ENCODE measurements at regions not wholly inside any gene's neighbourhood (a gene's known extent, or its start where the extent isn't known, plus 50 kb on each side); places are given as distances from the start of the nearest gene placed in this dataset.
A peak's percentile ranks its signal among the peaks of the same experiment; 100 is the strongest.

DNA sequence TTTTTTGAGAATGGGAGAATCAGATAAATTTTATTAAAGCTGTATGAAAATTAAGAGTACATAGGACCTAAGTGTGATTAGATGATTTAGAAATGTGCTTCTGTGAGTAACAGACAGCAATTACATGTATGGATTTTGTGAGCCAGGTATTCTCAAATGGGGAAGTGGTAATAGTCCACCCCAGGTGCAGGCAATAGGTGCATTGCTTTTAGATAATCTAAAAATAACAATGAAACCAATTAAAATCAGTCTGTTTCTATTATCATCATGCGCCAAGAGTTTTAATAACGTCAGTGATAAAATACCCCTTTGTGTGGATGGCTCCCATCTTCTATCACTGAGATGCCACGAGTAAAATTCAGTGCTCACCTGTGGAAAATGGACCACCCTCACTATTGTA lies 265.3 kb downstream of the RNF144A start:
- ChIA-PET CTCF (no interaction called here), POLR2A (no interaction called here)
- DNase-seq (ENCODE audit: low read depth, low spot score) = no peak
- no peak overlapping the region for H3K4me3 ChIP-seq (ENCODE audit: low read depth, low read length)
- TF ChIP-seq, protein P1, sequence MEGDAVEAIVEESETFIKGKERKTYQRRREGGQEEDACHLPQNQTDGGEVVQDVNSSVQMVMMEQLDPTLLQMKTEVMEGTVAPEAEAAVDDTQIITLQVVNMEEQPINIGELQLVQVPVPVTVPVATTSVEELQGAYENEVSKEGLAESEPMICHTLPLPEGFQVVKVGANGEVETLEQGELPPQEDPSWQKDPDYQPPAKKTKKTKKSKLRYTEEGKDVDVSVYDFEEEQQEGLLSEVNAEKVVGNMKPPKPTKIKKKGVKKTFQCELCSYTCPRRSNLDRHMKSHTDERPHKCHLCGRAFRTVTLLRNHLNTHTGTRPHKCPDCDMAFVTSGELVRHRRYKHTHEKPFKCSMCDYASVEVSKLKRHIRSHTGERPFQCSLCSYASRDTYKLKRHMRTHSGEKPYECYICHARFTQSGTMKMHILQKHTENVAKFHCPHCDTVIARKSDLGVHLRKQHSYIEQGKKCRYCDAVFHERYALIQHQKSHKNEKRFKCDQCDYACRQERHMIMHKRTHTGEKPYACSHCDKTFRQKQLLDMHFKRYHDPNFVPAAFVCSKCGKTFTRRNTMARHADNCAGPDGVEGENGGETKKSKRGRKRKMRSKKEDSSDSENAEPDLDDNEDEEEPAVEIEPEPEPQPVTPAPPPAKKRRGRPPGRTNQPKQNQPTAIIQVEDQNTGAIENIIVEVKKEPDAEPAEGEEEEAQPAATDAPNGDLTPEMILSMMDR (IDR thresholded peaks at IDR 0.05; ENCODE audit: insufficient read depth, low read length, missing control alignments) = no peak

DNA sequence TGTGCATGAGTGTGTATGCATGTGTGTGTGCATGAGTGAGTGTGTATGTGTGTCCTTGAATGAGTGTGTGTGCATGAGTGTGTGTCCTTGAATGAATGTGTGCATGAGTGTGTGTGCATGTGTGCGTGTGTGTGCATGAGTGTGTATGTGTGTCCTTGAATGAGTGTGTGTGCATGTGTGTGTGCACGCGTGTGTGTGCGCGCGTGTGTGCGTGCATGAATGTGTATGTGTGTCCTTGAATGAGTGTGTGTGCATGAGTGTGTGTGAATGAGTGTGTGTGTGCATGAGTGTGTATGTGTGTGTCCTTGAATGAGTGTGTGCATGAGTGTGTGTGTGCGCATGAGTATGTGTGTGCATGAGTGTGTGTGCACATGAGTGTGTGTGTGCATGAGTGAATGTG lies 271.9 kb downstream of the RNF144A start:
- POLR2A ChIA-PET = no interaction called here
- CTCF ChIA-PET = interaction anchor here (1.4 to 2.0 kb wide), 2 partner anchors 14 to 72 kb away, joined by 3 to 5 read pairs; no protein-coding TSS in a partner anchor
- H3K4me3 ChIP-seq (ENCODE audit: low read depth, low read length) = no peak overlapping the region
- TF ChIP-seq, protein P1 (IDR thresholded peaks at IDR 0.05; ENCODE audit: insufficient read depth, low read length, missing control alignments) = no peak
- DNase-seq (ENCODE audit: low read depth, low spot score) = no peak

DNA sequence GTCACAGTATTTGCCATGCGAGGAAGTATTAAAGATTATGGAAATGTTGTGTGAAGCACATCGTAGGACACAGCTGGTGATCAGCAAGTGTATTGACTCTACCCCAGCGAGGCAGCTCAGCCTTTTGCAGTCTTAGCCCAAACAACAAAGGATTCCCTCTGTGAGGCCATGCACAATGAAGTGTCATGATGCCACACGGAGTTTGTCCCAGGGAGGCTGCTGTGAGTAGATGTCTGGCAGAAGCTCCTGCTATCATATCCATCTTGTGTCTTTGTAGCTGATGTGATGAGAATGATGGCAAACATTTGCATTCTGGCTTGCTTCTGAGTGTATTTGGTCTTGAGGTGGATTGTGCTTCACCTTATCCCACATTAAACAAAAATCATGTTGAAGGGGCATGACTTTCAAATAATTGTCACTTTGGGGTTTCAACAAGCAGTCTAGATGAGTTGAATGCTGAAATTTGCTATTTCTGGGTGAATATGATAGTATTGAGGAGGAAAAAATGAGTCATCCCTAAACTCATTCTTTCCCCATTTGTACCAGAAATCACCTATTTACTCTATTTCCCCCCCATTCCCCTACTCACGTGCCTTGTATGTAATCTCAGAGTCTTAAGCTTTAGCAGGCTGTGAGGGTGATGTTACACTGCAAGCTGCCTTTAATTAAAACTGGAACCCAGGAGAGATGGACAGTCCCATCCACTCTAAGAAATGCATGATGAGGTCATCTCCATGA lies 273.5 kb downstream of the RNF144A start:
- TF ChIP-seq, protein P1 (IDR thresholded peaks at IDR 0.05; ENCODE audit: insufficient read depth, low read length, missing control alignments) = no peak
- CTCF ChIA-PET = interaction anchor here (1.0 to 1.4 kb wide), 6 partner anchors 9 to 94 kb away, joined by 3 to 5 read pairs (median 4); no protein-coding TSS in a partner anchor
- H3K4me3 ChIP-seq (ENCODE audit: low read depth, low read length) = no peak overlapping the region
- POLR2A ChIA-PET = no interaction called here
- DNase-seq (ENCODE audit: low read depth, low spot score) = no peak

DNA sequence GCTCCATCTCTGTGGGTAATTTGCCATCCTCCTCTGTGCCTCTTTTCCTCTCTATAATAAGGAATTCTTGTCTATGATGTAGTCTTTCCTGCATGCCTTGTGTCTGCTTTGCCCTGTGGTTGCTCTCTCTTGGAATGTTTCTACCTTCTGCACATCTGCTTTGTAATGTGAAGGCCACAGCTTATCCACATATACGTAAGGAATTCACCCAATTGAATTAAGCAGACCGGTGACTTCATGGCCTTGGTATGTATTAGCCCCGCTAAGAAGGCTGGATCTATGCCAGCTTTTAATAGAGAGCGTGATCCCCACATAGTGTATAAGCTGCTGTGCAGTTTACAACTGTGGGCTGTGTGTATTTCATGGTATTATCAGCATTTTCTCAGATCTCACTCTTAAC lies 274.7 kb downstream of the RNF144A start:
- DNase-seq (ENCODE audit: low read depth, low spot score) = peak; percentile 93
- H3K4me3 ChIP-seq (ENCODE audit: low read depth, low read length) = no peak overlapping the region
- POLR2A ChIA-PET = no interaction called here
- TF ChIP-seq, protein P1 (IDR thresholded peaks at IDR 0.05; ENCODE audit: insufficient read depth, low read length, missing control alignments) = no peak
- CTCF ChIA-PET = interaction anchor here (1.4 to 4.6 kb wide), 2 partner anchors 13 to 95 kb away, joined by 5 to 31 read pairs; no protein-coding TSS in a partner anchor

DNA sequence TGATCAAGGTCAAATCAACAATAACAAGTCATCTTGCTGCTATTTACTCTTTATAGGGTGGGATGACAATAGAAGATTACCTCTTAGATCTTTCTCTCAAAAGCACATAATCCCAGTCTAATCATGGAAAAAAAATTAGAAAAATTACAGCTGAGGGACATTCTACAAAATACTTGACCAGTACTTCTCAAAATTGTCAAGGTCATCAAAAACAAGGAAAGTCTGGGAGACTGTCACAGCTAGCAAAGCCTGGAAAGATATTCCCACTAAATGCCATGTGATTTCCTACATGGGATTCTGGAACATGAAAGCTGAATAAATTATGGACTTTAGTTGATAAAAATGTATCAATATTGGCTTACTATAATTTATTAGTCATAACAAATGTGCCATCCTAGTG lies 276.2 kb downstream of the RNF144A start:
- TF ChIP-seq, protein P1 (IDR thresholded peaks at IDR 0.05; ENCODE audit: insufficient read depth, low read length, missing control alignments) = no peak
- no peak overlapping the region for H3K4me3 ChIP-seq (ENCODE audit: low read depth, low read length)
- ChIA-PET POLR2A (no interaction called here), CTCF (interaction anchor here (4.6 kb wide), 1 partner anchor 12 kb away, joined by 31 read pairs; no protein-coding TSS in a partner anchor)
- no peak for DNase-seq (ENCODE audit: low read depth, low spot score)

DNA sequence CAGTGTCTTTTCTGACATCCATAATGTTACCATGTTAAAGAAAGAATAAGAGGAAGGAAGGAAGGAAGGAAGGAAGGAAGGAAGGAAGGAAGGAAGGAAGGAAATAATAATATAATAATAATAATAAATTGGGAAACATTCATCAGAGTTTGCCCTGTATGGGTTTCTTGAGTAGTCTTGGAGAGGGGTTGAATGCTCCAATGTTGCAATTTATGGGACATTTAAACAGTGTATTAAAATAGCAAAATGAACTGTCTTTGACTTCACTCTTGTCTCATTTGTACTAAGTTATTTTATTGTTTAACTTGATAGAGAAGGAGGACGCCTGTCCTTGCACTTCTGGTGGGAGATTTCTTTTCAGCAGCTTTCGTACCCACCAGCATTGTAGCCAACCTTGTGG lies 277.7 kb downstream of the RNF144A start:
- POLR2A ChIA-PET = no interaction called here
- CTCF ChIA-PET = interaction anchor here (4.6 kb wide), 1 partner anchor 10 kb away, joined by 31 read pairs; no protein-coding TSS in a partner anchor
- H3K4me3 ChIP-seq (ENCODE audit: low read depth, low read length) = no peak overlapping the region
- no peak for DNase-seq (ENCODE audit: low read depth, low spot score)
- TF ChIP-seq, protein P1 (IDR thresholded peaks at IDR 0.05; ENCODE audit: insufficient read depth, low read length, missing control alignments) = no peak
